Upper lobe of left lung (tissue), 4 donors: ENCODE measurements at regions not wholly inside any gene's neighbourhood (a gene's known extent, or its start where the extent isn't known, plus 50 kb on each side); places are given as distances from the start of the nearest gene placed in this dataset.

Source experiments
- CTCF ChIP-seq, 6 experiments: fragments of 450-650 bp in 4 of 6; fragments of 200-600 bp in 2 of 6; sonication (generic) in 2 of 6; IDR thresholded peaks; one replicate each; pipeline ENCODE4 v1.5.1; 2016 to 2019; ENCODE audit warnings: antibody characterized with exemption in 6 of 6
- POLR2A ChIP-seq, 4 donors: fragments of 450-650 bp; IDR thresholded peaks; one replicate each; pipeline ENCODE4 v1.5.1; 2016 to 2017; ENCODE audit warnings: antibody characterized with exemption in 4 of 4, mild to moderate bottlenecking in 2 of 4
- POLR2AphosphoS5 ChIP-seq, 2 donors: sonication (generic); formaldehyde crosslinking; IDR thresholded peaks; one replicate each; pipeline ENCODE4 v1.5.1; 2017; ENCODE audit warnings: antibody characterized with exemption in 2 of 2

DNA sequence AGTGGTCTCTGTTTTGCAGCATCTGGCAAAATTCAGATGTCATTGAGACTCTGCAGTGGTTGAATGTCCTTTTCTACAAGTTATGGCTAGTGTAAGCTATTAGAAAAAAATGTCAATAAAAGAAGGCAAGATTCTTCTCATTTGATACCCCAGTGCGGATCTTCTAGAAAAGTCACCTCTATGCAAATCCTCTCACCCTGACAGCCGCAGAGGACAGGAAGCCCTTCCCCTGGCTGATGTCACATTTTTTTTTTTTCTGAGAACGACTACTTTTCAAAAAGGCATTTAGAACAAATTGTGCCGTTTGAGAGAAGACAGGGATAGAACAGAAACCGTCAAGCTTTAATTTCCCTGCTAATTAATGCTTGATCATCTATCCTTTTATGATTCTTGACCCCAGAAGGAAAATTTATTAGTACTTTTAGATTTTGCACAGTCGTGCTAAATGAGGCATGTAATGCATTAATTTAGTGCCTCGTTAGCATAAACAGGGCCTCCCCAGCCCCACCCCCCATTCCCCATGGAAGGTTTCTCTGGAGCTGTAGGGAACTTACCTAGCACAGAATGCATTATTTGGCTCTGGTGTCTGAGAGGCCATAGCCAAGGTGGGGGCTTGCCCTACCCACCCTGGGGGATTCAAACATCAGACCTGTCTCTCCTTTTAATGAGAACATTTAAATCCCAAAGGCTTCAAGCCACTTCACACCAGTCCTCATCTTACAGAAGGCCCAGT is 183.8 kb downstream of the OPA1 start:
- TF ChIP-seq CTCF (IDR thresholded peaks at IDR 0.05) (no peak), POLR2A (IDR thresholded peaks at IDR 0.05) (no peak), POLR2AphosphoS5 (IDR thresholded peaks at IDR 0.05) (no peak)
